GM19395 (cell line): ENCODE measurements at regions not wholly inside any gene's neighbourhood (a gene's known extent, or its start where the extent isn't known, plus 50 kb on each side); places are given as distances from the start of the nearest gene placed in this dataset.

Source experiments
- ATAC-seq: cut with Tn5 transposase; IDR thresholded peaks from one replicate; pipeline ENCODE4 v1.9.1; 2021; ENCODE audit warnings: mild to moderate bottlenecking, moderate library complexity; ENCODE audit not compliant: unreplicated experiment

DNA sequence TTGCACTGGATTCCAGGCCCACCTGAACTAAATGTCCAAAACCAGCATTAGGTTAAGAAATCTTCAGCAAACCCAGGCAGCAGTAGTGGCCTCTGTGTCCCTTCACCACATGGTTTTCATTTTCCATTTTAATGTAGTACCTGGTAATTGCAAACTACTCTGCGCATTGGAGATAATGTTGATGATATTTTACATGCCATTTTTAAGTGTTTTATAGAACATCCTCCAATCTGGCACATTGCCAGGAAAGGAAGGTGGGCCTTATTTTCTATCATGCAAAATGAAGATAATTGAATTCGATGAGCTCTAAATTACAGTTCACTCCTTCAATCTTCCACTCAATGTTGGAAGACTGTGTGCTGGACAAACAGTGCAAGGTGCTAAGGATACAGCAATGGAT, 89.5 kb downstream of the ZC3H11B start:
- ATAC-seq, result no peak

- no peak for ATAC-seq
Observed at GRCh38 chr1:219521325-219521724, 91.6 kb downstream of the ZC3H11B start.

- no peak for ATAC-seq
Observed at GRCh38 chr1:219520241-219520640, 92.7 kb downstream of the ZC3H11B start.

DNA sequence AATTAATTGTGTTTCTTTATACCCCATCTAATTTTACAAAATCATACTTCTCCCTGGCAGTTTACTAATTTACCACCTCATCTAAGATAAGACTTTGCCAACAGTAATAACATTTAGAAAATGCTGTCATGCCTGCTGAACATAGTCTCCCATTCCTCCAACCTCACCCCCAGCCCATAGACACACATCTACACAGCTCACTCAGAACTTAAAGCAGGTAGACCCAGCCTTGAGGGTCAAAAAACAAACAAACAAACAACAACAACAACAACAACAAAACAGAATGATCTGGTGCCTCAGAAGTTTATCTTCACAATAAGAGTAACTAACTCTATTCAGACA, 94.0 kb downstream of the ZC3H11B start:
- ATAC-seq, result no peak

DNA sequence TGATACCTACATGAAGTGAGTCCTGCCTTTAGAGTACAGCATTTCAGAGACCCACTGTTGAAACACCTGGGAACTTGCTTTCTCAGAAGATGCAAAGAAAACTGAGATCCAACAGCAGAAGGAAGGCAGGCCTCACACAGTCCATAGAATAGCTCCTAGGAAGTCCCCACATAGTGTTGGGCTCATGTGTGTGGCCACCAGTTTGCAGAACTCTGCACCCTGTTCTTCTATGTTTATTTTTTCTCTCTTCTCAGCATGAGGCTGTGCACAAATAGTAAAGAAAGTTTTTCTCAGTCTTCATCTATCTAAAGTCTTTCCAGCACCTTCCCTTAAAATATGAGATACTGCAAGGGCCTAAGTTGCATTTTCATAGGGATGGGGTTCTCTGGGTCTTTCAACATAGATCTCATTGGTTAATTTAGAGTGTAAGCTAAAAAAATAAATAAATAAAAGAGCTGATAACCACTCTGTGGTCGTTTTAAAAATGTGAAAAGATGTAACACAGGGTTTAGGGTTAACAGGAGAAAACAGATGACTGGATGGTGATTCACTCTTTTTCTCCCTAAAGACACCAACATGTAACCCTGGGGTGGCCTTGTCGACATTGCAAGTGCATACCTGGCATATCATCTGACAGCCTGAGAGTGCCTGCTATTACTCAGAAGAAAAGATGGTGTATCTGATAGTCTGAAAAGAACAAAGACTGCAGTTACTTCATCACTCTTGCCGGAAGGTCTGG, 94.6 kb downstream of the ZC3H11B start:
- ATAC-seq, result no peak

DNA sequence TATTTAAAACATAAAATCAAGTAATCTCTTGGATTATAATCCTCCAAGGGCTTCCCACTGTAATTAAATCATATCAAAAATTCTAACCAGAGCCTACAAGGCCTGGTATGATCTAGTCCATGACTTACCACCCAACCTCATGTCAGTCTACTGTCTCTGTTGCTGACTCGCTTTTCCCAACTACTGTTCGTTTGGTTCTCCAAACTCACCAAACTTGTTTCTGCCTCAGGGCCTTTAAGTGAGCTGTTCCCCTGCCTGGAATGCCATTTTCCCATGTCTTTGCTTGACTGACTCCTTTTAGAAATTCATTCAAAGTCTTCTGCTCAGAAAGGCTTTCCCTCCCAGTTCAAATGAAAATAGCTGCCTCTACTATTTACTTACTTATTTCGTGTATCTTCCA, 95.9 kb downstream of the ZC3H11B start:
- no peak for ATAC-seq

- ATAC-seq, result no peak
Observed at GRCh38 chr1:219514728-219515127, 98.2 kb downstream of the ZC3H11B start.

DNA sequence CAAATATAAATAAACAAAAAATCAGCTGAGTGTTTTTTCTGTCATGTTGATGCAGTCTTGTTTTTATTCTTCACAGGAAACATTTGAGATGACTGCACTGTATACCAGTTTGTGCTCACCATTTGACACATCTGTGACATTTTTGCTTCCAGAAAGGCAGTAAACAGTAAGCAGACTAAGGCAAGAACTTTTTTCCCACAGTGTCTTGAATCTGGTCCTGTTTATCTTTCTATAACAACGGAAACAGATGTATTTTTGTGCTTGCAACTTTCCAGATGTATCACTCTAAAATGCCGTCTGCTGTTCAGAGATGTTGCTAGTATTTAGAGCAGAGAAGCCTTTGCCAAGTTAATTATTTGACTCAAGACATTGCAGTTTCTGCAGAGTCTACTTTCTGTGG, 105.5 kb downstream of the ZC3H11B start:
- ATAC-seq, result no peak

GRCh38 chr1:219506936-219507335, 106.0 kb downstream of the ZC3H11B start:
- no peak for ATAC-seq

- ATAC-seq, result no peak
Observed at GRCh38 chr1:219506473-219506899, 106.4 kb downstream of the ZC3H11B start.

DNA sequence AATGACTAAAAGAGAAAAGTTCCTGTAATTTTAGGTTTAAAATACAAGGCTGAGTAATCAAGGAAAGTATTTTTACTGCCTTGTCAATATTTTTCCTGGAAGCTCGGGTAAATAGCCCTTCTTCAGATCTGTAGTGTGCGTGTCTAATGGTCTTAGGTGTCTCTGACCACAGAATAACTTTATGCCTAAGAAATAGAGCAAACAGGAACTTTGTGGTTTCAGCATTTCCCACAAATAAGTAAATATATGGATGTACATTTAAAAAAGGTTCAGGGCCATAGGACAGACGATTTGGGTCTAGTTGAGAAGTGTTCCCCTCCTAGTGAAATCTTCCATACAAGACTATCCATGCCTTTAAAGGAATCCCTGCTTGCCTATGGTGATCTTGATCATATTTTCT, 107.0 kb downstream of the ZC3H11B start:
- ATAC-seq, result no peak

DNA sequence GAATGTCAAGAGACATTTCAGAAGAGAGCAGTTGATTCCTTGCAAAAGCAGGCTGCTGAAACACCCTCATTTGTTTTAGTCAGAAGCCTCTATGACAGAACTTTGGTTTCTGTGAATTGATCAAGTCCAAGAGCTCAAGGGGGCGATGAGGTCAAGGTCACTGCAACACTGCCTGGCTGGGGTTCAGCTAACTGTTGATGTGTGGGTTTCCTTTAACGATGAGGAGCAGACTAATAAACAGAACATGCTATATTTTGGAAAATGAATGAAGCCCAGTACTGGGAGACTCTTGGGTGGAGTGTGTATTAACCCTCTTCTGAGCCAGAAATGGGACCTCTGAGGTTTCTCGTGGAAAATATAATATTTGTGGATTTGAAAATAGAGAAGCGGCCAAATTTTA, 109.3 kb downstream of the ZC3H11B start:
- ATAC-seq, result no peak

DNA sequence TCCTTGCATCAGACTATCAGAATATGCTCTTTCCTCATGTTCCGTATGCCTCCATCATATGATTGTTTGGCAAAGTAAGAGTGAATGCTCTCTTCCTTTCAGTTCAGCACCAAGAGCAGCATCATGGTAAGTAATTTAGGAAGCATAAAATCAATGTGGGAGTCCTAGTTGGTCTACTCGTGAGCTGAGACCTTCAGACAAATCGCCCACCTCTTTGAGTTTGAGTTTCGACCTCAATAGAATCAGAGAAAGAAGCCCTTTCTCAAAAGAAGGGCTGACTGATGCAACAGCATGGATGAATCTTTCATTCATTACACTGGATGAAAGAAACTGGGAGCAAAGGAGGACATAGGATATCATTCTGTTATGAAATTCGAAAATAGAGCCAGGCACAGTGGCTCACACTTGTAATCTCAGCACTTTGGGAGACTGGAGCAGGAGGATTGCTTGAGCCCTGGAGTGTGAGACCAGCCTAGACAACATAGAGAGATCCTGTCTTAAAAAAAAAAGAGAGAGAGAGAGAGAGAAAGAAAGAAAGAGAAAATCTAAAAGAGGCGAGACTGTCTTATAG, 112.5 kb downstream of the ZC3H11B start:
- no peak for ATAC-seq

DNA sequence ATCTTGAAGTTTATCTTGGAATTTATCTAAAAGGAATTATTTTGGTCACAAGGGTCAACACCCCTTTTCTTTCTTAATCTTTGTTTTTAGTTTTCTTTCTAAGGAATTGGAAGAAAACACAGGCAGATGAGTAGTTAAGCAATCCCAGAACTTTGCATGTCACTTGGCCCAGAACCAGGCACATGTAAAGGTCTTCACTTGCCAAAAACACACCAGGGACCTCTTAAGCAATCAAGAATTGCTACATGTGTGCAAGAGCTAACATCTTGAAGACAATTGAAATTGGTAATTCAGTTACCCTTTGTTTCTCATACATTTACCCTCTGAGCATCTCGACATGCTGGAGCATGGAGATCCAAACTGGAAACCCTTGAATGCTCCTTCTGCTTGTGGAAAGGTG, 114.2 kb downstream of the ZC3H11B start:
- ATAC-seq, result no peak

DNA sequence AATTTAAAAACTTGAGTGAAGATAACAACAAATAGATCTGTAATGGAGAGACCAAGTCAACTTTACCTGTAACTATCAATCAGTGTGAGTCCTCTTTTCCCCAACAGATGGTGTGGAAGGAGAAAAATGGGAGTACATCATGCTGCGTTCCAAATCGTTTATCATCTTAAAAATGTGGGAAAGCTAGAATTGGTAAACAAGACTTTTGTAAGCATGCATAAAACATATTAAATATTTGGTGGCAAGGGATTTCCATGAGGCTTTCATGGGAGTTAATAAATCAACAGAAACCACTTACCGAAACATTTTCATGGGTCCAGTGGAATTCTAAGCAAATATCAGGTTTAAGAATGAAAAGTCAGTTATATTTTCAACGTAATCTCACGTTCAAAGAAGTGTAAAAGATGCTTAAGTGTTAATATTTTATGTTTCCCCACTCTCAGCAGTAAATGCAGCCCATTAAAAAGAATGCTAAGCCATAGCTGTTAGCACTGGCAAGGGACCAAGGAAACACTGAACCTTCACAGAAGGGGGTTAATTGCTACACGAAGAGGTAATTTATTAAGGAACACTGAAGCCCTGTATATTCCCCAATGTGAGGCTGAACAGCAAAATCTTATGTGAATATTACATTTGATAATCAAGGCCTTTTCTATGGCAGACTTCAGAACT, 117.0 kb downstream of the ZC3H11B start:
- ATAC-seq, result no peak

DNA sequence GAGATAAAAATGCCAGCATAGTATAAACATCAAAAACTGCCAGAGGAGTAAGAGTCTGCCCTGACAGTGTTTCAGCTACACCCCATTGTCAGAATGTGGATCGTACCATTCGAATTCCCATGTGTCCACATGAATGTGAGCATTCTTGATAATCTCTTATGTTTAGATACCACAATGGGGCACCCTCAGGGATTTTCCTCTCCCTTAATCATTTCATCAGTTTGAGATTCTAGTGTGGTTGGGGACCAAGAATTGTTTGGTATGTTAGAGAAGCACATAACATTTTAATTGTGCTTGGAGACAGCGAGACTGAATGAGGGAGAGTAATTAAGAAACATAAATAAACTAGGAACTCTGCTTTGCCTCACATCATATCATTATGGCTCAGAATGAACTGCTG, 120.2 kb downstream of the ZC3H11B start:
- ATAC-seq, result no peak

DNA sequence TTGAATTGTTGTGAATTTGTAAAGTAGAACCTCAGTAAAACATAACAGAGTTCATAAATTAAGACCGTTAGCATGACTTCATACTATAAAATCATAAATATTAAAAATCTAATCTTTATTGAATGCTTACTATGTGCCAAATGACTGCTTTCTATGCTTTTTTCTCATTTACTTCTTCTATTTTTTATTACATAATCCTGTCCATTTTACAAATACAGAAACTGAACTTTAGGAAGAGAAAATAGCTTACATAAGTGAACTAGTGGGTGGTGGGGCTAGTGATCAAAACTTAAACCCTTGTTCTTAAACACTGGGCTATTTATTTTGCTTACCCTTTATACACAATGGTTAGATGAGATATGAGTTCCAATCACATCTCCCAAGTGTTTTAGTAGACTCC, 122.3 kb downstream of the ZC3H11B start:
- no peak for ATAC-seq

GRCh38 chr1:219489636-219490035, 123.3 kb downstream of the ZC3H11B start:
- no peak for ATAC-seq

GRCh38 chr1:219488275-219488674, 124.6 kb downstream of the ZC3H11B start:
- no peak for ATAC-seq

- no peak for ATAC-seq
Observed at GRCh38 chr1:219483530-219483929, 129.4 kb downstream of the ZC3H11B start.

- no peak for ATAC-seq
Observed at GRCh38 chr1:219480011-219480410, 132.9 kb downstream of the ZC3H11B start.

- ATAC-seq, result no peak
Observed at GRCh38 chr1:219478811-219479210, 134.1 kb downstream of the ZC3H11B start.
